GM18502 (cell line): ENCODE measurements at regions not wholly inside any gene's neighbourhood (a gene's known extent, or its start where the extent isn't known, plus 50 kb on each side); places are given as distances from the start of the nearest gene placed in this dataset.
A peak's percentile ranks its signal among the peaks of the same experiment; 100 is the strongest.
"Not testable (repeated sequence)": the region's sequence is repeated elsewhere in the genome, so short reads cannot be mapped to it uniquely, and the experiment has no call there.

Experiments
- ATAC-seq: cut with Tn5 transposase; IDR thresholded peaks from one replicate; pipeline ENCODE4 v1.9.1; 2021; ENCODE audit warnings: mild to moderate bottlenecking; ENCODE audit not compliant: unreplicated experiment, poor library complexity

DNA sequence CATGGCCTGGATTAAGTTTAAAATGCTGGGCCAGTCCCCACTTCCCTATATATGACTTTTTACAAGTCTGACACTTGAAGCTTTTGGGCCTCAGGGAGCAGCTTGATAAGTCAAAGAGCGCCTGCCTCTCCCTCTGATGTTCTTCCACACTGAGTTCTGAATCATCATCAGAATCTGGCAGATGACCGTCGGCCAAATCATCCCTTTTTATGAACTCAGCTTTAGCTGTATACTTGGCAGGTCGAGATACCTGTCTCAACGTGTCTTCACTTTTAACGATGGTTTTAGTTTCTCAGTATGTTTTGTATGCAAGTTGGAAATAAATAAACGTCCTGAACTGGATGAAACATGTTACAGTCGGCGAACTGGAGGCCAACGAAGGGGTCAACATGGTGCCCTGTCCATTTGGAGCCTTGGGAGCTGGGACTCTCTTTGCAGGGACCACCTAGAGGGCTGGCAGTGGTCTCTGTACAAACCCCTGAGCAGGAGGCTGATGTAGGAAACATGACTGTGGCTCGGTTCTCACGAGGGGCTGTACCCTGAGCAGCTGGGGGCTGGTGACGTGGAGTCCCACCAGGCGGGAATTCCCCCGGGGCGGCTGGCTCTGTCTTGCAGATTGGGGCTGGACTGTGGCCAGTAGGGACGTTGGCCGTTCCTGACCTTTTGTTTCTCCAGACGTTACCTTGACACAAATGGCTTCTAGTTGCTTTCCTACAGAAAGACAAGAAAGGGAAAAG lies 192.2 kb upstream of the PRKX start:
- ATAC-seq: not testable (repeated sequence)

DNA sequence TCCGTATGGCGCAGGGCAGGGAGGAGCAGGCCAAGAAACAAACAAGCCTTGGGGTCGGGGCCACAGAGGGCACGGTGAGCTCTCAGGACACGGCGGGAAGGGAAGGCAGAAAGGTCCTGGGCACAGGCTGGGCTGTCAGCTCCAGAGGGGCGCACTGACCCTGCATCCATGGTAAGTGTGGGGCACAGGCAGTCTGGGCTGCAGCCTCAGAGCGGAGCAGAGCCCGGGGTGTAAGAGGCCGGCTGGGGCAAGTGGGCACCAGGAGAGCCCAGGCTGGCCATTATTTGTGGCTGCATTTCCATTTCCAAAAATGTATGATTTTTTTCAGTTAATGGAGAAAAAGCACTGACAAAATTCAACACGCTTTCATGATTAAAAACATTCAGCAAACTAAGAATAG lies 188.8 kb upstream of the PRKX start:
- not testable (repeated sequence) for ATAC-seq

DNA sequence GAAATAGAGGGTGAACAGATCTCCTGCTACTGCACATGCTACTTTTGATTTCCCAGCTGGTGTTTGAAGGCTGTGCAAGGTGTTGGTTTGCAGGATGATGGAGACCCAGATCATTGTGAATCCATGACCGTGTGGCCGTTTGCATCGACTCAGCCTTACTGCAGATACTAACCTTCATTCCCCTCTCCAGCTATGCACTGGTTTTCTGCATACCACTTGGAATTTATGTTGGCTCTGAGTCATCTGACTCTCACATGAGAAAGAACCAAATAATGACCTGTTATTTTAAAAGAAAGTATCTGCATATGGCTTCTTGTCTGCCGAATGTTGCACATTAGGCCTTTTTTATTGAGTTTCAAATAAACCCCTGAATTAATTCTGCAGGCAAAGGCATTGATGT lies 183.3 kb upstream of the PRKX start:
- ATAC-seq: not testable (repeated sequence)

DNA sequence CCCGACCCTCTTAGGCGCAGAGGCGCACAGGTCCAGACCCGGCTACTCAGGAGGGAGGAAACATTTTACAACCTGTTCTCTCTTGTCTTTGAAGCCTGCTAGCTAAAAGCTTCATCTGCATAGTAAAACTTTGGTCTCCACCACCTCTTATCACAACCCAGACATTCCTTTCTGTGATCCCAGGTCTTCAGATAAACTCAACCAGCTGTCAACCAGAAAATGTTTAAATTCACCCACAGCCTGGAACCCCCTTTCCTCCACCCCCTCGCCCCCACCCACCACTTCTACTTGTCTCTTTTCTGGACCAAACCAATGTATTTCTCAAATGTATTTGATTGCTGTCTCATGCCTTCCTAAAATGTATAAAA lies 169.1 kb upstream of the PRKX start:
- not testable (repeated sequence) for ATAC-seq

DNA sequence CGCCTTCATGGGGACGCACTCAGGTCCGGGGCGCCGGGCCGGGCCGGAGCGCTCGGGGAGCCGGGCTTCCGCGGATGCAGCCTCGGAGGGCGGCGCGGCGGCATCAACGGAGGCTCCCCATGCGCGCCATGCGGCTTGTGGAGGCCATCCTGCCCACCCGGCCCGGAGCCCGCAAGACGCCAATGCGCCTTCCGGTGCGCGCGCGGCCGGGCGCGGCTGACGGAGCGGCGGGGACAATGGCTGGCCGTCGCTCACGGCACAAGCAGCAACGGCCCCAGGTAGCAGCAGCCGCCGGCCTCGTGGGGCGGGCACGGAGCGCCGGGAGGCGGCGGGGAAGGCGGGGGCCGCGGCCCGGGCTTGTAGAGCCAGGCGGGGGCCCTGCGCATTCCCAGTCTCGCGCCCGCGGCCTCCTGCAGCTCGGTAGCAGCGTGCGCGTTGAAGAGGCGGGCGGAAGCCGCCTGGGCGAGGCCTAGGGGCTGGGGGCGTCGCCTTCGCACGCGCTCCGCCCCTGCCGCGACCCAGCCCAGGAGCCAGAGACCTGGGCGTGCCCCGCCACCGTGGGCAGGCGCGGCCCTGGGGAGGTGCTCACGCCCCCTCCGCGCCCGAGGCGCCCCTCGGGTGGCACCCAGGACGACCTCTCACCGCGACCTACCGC lies 168.6 kb upstream of the PRKX start:
- ATAC-seq: peak; percentile 97

DNA sequence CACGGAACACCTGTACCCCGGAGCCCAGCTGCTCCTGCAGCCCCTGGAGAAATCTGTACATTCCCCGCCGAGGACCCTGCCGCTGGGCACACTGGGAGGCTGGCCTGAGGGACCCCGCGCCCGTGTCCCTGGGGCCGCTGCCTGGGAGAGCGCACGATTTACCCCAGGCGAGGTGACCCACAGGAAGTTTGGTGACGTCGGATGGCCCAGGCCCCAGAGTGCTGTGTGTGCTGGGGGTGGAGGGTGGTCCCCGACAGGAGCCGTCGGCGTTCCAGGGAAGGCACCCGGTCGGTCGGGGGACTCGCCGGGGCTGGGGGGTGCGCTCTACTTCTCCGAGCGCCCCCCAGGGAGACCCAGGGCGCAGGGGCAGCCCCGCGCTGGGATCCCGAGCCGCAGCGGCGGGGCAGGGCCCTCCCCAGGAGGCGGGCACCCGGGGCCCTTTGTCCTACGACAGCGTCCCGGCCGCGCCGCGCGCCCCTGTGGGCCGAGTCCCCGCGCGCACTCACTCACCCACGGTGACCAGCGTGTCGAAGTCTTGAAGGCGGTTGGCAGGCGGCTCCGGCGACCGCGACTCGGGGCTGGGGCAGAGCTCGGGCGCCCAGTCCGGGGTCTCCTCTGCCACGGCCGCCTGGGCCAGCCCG lies 167.9 kb upstream of the PRKX start:
- ATAC-seq: peak; percentile 42

DNA sequence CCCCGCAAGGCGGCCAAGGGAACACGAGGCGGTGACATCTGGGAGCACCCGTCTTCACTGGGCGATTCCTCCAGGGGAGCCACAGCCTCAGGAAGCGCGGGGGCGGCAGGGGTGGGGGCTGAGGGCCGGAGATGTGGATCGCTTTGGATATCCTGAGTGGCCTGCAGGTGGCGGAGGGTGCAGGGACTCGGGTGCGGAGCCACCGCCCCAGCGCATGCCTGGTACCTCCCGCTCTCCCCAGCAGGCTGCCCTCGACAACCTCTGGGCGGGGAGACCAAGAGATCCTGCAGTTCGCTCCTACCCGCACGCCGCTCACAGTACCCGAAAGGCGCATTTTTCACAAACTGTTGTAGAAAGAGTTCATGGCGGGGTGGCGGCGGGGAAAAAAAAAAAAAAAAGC lies 162.9 kb upstream of the PRKX start:
- not testable (repeated sequence) for ATAC-seq

DNA sequence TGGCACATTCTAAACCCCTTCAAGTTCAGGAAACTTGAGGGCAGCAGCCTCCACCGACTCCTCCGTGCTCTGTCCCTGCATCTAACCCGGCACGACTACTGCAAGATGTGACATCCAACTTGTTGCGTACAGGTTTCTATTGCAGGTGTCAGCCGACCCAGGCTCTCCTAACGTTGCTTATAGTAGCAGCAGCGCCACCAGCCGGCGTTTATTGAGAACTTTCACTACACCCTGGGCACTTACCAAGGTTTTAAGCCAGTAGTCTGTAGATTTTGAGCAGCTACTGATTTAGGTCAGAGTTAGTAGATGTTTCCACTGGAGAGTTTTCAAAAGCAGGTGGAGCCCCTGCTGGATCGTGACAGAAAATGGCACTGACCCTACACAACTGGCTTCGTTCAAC lies 162.2 kb upstream of the PRKX start:
- not testable (repeated sequence) for ATAC-seq

DNA sequence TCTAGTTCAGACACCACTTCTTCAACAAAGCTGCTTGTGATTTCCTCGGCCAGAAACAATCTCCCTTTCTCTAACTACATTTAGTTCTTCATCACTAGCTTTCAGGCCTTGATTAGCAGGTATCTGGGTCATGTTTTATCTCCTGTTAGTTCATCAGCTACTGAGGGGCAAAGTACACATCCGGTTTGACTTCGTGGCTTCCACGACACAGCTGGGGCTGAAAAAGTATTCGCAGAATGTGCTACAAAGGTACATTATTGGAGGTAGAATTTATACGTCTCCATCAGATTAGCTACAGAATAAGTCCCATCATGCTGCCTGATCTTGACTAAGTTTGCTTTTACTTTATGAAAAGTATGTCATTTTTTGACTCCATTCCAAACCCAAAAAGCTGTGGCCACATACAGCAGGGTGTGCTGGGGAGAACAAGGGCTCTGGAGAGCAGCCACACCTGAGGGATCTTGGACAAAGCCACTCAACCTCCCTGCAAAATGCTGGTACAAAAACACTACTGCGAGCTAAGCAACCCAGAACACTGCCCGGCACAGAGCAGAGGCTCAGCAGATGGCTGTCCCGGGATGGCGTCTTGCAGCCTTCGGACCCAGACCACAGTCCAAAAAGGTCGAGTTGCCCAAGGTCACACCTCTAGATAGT lies 158.9 kb upstream of the PRKX start:
- not testable (repeated sequence) for ATAC-seq

DNA sequence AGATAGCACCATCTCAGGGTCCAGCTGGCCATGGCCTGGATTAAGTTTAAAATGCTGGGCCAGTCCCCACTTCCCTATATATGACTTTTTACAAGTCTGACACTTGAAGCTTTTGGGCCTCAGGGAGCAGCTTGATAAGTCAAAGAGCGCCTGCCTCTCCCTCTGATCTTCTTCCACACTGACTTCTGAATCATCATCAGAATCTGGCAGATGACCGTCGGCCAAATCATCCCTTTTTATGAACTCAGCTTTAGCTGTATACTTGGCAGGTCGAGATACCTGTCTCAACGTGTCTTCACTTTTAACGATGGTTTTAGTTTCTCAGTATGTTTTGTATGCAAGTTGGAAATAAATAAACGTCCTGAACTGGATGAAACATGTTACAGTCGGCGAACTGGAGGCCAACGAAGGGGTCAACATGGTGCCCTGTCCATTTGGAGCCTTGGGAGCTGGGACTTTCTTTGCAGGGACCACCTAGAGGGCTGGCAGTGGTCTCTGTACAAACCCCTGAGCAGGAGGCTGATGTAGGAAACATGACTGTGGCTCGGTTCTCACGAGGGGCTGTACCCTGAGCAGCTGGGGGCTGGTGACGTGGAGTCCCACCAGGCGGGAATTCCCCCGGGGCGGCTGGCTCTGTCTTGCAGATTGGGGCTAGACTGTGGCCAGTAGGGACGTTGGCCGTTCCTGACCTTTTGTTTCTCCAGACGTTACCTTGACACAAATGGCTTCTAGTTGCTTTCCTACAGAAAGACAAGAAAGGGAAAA lies 153.8 kb upstream of the PRKX start:
- not testable (repeated sequence) for ATAC-seq

DNA sequence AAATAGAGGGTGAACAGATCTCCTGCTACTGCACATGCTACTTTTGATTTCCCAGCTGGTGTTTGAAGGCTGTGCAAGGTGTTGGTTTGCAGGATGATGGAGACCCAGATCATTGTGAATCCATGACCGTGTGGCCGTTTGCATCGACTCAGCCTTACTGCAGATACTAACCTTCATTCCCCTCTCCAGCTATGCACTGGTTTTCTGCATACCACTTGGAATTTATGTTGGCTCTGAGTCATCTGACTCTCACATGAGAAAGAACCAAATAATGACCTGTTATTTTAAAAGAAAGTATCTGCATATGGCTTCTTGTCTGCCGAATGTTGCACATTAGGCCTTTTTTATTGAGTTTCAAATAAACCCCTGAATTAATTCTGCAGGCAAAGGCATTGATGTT lies 144.9 kb upstream of the PRKX start:
- not testable (repeated sequence) for ATAC-seq

DNA sequence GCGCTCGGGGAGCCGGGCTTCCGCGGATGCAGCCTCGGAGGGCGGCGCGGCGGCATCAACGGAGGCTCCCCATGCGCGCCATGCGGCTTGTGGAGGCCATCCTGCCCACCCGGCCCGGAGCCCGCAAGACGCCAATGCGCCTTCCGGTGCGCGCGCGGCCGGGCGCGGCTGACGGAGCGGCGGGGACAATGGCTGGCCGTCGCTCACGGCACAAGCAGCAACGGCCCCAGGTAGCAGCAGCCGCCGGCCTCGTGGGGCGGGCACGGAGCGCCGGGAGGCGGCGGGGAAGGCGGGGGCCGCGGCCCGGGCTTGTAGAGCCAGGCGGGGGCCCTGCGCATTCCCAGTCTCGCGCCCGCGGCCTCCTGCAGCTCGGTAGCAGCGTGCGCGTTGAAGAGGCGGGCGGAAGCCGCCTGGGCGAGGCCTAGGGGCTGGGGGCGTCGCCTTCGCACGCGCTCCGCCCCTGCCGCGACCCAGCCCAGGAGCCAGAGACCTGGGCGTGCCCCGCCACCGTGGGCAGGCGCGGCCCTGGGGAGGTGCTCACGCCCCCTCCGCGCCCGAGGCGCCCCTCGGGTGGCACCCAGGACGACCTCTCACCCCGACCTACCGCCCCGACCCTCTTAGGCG lies 130.2 kb upstream of the PRKX start:
- ATAC-seq: peak; percentile 95

DNA sequence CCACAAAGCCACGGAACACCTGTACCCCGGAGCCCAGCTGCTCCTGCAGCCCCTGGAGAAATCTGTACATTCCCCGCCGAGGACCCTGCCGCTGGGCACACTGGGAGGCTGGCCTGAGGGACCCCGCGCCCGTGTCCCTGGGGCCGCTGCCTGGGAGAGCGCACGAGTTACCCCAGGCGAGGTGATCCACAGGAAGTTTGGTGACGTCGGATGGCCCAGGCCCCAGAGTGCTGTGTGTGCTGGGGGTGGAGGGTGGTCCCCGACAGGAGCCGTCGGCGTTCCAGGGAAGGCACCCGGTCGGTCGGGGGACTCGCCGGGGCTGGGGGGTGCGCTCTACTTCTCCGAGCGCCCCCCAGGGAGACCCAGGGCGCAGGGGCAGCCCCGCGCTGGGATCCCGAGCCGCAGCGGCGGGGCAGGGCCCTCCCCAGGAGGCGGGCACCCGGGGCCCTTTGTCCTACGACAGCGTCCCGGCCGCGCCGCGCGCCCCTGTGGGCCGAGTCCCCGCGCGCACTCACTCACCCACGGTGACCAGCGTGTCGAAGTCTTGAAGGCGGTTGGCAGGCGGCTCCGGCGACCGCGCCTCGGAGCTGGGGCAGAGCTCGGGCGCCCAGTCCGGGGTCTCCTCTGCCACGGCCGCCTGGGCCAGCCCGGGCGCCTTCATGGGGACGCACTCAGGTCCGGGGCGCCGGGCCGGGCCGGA lies 129.5 kb upstream of the PRKX start:
- peak; percentile 71 for ATAC-seq

DNA sequence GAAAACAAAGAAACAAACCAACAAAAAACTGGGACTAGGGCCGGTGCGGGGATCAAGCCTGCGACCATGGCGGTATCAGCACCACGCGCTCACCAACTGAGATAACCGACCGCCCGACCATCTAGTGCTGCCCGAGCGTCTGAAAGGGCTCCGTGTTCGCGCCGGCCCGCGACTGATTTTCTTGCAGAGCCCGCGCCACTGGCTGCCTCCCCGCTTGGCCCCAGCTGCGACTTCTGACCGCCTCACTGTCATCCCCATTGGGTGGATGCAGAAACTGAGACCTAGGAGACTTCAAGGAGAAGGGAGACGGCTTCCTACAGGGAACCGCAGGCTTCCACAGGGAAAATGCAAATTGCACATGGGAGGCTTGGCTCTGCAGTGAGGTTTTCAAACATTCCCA lies 125.3 kb upstream of the PRKX start:
- not testable (repeated sequence) for ATAC-seq

DNA sequence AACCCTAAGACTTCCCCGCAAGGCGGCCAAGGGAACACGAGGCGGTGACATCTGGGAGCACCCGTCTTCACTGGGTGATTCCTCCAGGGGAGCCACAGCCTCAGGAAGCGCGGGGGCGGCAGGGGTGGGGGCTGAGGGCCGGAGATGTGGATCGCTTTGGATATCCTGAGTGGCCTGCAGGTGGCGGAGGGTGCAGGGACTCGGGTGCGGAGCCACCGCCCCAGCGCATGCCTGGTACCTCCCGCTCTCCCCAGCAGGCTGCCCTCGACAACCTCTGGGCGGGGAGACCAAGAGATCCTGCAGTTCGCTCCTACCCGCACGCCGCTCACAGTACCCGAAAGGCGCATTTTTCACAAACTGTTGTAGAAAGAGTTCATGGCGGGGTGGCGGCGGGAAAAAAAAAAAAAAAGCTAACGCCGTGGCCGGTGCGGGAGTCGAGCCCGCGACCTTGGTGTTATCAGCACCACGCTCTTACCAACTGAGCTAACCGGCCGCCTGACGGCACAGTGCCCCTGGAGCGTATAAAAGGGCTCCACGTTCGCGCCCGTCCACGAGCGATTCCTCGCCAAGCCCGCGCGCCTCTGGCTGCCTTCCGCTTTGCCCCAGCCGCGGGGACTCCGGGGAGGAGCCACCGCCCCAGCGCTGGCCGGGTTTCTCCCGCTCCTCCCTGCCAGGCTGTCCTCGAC lies 124.7 kb upstream of the PRKX start:
- ATAC-seq: not testable (repeated sequence)

DNA sequence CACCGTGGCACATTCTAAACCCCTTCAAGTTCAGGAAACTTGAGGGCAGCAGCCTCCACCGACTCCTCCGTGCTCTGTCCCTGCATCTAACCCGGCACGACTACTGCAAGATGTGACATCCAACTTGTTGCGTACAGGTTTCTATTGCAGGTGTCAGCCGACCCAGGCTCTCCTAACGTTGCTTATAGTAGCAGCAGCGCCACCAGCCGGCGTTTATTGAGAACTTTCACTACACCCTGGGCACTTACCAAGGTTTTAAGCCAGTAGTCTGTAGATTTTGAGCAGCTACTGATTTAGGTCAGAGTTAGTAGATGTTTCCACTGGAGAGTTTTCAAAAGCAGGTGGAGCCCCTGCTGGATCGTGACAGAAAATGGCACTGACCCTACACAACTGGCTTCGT lies 123.8 kb upstream of the PRKX start:
- not testable (repeated sequence) for ATAC-seq

DNA sequence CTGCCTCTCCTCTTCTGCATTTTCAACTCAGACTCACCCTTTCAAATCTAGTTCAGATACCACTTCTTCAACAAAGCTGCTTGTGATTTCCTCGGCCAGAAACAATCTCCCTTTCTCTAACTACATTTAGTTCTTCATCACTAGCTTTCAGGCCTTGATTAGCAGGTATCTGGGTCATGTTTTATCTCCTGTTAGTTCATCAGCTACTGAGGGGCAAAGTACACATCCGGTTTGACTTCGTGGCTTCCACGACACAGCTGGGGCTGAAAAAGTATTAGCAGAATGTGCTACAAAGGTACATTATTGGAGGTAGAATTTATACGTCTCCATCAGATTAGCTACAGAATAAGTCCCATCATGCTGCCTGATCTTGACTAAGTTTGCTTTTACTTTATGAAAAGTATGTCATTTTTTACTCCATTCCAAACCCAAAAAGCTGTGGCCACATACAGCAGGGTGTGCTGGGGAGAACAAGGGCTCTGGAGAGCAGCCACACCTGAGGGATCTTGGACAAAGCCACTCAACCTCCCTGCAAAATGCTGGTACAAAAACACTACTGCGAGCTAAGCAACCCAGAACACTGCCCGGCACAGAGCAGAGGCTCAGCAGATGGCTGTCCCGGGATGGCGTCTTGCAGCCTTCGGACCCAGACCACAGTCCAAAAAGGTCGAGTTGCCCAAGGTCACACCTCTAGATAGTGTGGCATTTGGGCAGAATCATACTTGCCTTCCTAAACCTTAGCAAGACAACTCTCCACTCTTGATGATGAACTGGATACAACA lies 120.5 kb upstream of the PRKX start:
- not testable (repeated sequence) for ATAC-seq

DNA sequence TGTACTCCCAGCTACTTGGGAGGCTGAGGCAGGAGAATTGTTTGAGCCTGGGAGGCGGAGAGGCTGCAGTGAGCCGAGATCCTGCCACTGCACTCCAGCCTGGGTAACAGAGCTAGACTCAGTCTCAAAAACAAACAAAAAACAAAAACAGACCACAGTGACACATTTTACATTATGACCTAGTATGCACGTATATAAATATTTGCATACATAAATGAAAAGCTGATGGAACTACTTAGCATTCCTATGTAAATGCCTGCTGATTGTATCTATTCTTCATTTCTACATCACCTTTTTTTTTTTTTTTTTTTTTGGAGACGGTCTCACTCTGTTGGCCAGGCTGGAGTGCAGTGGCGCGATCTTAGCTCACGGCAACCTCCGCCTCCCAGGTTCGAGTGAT lies 116.6 kb upstream of the PRKX start:
- not testable (repeated sequence) for ATAC-seq
